ELF-1 (cell line): ENCODE measurements at regions not wholly inside any gene's neighbourhood (a gene's known extent, or its start where the extent isn't known, plus 50 kb on each side); places are given as distances from the start of the nearest gene placed in this dataset.
A peak's percentile ranks its signal among the peaks of the same experiment; 100 is the strongest.

Source experiments
- DNase-seq: peaks from one replicate; pipeline ENCODE4 v3.0.0-alpha.2; 2016; ENCODE audit warnings: low read depth, low spot score

DNA sequence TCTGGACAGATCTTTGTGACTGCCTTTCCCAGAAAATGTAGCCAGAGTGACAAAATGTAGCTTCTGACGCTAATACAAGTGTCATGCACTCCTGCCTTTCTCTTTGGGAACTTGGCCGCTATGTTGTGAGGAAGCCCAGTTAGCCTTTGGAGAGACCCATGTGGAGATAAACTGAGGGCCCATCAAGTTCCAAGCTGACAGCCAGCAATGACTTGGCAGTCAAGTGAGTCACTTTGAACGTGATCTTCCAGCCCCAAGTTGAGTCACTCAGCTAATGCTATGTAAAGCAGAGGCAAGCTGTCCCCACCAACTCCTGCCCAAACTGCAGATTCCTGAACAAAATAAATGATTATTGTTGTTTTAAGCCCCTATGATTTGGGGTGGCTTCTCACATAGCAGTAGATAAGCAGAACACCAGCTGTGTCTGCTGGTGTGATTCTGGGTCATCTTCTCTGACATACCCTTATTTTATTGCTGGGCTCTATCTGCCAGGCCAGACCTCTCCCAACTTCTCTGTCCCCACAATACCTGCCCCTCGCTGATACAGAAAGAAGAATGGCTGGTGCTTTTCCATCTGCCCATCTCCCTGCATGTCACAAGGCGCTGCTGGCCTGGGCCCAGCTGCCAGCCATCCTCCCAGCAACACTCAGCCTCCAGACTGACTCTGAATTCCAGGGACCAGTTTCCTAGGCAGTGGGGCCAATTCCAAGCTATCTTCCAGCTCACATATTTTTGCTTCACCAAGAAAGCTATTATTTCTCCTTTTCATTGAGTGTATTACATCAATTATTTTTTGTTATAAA lies 274.8 kb downstream of the LRFN2 start:
- DNase-seq: no peak

DNA sequence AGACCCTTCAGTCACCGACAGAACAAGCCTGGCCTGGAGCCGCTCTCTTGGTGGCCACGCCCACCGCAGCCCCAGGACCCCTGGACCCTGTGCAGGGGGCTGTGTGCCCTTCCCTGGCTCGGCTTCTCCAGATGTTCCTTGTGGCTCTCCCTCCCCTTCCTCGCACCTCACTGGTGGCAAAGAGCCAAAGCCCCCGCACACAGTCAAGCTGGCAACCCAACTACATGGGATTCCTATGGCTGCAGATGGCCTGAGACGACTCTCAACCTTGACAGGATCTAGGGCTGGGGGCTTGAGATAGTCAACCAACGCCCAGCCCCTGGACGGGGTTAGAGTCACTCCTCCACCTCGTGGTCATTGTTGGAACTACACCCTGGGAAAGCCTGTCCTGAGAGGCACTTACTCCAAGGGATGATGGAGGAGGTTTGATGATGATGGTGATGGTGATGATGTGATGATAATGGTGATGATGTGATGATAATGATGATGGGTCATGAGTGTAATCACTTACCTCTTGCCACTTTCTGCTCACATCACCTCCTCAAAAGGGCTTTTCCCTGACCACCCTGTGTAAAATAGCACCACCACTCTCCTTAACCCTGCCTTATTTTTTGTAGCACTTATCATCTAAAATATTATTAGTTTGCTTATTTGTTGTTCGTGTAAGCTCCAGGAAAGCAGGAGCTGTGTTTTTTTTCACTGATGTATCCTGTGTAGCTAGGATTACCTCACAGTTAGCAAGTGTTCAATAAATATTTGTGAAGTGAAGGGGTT lies 278.4 kb downstream of the LRFN2 start:
- peak; percentile 82 for DNase-seq

DNA sequence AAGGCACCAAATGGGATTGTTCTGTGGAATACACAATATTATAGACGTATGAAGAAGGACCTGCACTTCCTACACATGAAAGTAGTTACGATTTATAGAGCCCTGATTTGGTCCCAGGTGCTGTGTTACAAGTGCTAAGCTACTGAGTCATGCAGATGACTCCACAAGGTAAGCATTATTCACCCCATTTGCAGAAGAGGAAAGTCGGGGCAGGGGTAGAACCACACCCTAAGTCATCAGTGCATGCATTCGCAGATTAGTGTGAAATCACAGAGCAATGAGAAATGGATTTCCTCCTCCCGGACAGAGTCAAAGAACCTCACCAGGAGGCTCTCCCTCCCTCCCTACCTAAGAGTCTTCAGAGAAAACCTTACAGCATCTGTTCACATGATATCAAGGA lies 279.5 kb downstream of the LRFN2 start:
- DNase-seq: no peak

DNA sequence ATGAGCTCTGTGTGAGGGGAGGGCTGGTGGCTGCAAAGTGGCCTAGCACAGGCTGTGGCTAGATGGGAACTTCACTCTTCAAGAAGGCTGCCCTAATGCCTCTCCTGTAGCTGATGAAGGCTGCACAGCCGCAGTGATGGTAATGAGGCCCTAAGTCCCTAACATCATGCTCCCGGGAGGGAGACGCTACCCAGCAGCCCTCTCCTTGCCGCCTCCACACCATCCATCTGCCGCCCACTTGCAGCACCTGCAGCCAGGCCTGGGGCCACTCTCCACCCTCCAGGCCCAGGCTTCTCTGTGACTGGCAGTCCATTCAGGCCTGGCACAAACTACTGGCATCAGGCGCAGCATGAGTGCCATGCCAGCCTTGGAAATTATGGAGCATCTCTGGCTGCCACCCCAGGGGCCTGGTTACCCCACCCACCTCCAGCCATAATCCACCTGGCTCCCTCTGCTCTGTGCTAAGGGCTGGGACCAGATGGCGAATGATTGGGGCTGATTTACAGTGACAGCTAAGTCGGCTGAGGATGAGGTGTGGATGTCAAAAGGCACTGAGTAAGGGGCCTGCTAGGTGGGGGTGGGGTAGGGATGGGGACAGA lies 284.2 kb downstream of the LRFN2 start:
- DNase-seq: no peak

DNA sequence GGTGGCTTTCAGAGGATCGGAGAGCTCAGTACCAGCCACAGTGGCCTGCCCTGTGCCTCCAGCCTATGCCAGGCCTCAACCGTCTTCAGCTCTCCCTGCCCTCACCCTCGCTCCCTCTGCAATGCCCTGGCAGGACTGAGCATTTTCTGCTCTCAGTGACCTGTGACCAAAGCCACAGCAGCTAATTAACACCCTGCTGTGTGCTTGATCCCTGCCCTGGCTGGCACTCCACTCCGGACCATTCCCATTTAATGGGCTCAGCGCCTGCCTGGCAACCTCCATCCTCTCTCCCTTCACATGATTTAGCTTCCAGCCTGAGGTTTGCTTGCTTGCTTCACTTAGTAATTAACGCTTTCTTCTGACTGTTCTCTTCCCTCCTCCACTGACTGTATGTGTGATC lies 287.5 kb downstream of the LRFN2 start:
- no peak for DNase-seq

DNA sequence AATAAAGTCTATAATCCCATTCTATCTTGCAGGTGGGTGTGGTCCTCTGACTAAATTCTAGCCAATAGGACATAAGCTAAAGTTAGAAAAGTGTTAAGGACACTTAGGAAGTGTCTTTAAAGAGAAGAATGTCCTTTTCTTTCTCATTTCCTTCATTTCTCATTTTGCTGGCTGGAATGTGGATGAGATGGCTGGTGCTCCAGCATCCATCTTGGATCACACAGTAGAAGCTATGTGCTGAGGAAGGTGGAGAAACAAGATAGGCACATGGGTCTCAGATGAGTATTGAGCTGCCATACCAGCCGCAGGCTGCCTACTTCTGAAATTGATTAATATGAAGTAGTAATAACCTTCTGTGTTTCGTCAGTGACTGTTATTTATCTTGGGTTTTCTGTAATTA lies 289.0 kb downstream of the LRFN2 start:
- no peak for DNase-seq

DNA sequence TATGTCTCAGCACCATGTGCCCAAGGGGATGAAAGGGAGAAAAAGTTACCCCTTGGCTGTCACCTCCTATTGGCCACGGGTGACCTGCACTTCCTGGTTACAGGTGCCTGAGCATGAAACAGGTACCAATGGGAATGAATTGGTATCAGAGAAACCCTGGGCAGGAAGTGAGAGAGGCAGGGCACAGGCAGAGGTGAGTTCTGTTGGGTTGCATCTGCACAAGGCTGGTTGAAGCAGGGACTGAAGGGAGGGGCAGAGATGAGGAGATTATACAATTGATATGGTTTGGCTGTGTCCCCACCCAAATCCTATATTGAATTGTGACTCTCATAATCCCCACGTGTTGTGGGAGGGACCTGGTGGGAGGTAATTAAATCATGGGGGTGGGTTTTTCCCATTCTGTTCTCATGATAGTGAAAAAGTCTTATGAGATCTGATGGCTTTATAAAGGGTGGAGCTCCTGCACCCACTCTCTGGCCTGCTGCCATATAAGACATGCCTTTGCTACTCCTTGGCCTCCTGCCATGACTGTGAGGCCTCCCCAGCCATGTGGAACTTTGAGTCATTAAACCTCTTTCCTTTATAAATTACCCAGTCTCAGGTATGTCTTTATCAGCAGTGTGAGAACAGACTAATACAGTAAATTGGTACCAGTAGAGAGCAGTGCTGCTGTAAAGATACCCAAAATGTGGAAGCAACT lies 291.8 kb downstream of the LRFN2 start:
- no peak for DNase-seq

DNA sequence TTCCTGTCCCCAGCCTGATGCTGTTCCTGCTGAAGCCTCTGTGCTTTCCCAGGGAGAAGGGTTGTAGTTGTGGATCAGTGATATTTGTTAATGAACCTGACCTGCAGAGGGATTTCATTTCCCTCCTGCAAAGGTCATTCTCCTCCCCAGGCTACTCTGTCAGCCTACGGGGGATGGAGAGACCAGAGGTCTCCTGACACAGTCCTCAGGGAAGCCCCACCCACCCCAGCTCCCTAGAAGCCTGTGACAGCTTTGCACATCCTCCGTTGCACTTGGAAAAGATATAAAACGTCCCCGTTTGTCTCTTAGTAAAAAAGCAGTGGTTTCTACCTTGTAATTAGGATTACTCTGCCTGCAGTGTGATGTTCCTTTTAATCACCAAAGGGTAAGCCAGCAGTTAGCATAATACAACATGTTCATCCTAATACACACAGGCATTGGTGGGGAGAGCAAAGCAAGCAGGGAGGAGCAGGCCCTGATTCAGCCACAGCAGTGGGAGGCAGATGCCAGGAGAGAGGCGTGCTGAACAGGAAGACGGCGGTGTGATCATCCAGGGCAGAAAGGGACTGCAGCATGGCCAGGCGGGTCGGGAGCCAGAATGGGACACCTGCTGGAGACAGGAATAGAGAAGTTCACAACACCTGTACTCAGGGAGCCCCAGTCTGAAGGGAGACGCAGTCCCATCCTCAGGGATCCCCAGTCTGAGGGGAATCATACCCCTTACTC lies 293.5 kb downstream of the LRFN2 start:
- DNase-seq: no peak

DNA sequence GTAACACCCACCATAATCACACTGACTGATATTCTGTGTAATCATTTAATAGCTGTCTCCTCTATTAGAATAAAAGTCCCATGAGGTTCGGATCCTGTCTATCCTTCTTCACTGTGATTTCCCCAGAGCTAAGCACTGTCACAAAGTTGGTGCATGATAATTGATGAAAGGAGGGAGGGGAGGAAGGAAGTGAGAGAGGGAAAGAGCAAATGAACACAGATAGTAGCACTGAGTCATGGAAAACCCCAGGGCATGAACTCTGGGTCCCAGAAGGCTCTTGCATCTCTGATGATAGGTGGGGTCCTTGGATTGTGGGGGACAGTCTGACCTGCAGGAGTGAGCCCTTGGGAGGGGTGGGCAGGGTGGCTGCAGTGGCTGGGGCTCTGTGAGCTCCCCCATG lies 294.1 kb downstream of the LRFN2 start:
- no peak for DNase-seq

DNA sequence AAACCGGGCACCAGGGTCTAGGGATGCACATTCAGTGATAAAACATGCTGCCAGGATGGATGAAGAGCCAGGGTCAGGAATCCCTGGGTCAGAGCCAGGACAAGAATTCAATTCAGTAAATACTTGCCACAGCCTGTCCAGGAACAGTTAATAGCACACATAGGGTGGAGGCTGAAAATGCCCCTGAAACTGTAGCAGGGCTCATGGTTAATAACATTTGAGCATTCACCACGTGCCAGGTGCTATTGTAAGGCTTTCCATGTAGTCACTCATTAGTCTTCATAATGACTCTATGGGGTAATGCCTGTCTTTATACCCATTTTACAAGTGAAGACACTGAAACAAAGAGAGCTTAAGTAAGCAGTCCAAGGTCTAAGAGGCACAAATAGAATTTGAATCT lies 296.3 kb downstream of the LRFN2 start:
- DNase-seq: no peak

DNA sequence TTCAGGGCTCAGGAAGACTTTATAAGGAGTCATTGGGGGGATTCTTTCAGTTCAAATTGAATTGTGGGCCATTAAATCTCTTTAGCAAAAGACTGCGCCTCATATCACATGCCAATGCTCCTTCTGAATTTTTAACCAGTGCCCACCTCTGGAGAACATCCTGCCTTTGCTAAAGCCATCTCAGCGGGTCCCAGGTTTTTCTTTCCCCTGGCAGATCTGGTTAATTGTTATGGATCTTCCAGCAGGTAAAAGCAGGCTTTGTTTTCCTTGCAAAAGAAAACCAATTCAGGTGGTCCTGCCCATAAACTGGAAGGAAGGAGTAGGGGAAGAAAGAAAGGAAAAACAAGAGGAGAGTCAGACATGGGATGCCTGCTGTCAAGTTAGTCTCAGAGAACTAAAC lies 298.2 kb downstream of the LRFN2 start:
- no peak for DNase-seq

DNA sequence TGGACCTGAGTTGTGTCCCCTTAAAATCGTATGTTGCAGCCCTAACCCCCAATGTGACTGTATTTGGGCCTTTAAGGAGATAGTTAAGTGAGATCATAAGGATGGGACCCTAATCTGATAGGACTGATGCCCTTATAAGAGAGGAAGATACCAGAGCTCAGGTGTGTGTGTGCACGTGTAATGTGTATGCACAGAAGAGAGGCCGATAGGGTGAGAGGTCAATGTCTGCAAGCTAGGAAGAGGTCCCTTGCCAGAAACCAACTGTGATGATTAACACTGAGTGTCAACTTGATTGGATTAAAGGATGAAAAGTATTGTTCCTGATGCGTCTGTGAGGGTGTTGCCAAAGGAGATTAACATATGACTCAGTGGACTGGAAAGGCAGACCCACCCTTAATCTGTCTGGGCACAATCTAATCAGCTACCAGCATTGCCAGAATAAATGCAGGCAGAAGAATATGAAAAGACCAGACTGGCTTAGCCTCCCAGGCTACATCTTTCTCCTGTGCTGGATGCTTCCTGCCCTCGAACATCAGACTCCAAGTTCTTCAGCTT lies 299.8 kb downstream of the LRFN2 start:
- no peak for DNase-seq

DNA sequence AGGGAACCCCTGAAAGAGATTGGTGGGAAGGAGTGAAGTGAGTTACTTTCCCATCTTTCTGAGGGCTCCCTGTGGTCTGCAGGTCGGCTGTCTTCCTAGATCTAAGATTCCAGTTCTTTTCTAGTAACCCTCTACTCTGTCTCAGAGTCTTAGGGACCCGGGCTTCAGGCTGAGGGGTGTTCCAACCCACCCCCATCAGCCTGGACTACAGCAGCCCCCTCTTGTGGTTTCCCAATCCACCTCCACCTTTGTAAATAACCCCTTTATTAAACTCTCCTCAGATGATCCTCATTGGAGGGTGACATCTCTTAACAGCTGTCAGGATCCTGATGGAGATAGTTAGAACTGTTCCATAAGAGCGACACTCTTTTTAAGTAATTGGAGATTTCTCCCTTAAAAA lies 300.4 kb downstream of the LRFN2 start:
- no peak for DNase-seq

DNA sequence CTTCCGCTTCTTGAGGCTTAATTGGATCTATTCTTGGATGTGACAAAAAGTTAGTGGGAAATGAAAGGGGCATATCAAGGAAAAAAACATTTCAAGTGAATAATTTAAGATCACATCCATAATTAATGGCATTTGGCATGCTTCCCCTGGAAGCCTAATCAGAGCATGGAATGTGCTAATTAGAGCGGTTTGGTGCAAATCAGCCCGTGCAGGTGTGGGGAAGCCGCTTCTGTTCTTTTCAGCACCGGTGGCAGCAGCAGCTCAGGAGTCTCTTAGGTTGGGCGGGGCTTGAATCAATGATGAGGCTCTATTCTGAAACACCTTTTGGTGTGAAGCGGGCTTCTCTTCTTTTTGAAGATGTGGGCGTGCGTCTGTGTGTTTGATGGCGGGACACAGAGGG lies 301.2 kb downstream of the LRFN2 start:
- peak; percentile 36 for DNase-seq

DNA sequence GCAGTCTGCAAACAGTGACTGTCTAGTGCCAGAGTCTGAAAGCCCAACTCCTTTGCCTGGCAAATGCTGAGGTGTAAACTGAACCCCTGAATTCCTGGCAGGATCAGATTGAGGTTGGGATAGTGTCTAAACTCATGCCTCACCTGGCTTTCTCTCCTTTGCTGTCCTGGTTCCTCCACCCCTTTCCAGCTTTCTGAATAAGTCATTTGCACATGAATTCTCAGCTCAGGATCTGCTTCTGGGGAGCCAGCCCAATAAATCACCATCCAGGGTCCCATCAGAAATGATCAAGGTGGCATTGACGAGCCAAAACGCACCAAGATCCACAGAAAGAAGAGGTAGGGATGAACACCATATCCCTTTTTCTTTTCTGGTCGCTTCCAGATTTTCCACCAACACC lies 301.6 kb downstream of the LRFN2 start:
- no peak for DNase-seq

DNA sequence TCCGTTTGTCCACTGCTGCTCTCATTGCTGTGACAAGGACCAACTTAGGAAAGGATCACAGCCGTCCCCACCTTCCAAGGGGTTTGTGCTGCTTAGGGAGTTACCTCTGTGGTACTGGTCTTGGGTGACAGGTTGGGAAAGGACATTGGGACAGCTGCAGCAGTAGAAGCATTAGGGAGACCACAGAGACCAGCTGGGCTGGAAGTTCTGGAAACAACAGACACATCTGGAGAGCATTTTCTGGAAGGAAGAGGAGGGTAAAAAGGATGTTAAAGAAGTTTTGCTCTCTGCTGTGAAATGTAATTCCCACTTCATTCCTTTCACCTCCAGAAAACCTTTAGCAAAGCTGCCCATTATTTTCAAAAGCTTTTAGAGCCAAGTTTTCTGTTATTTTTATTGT lies 304.2 kb downstream of the LRFN2 start:
- no peak for DNase-seq

DNA sequence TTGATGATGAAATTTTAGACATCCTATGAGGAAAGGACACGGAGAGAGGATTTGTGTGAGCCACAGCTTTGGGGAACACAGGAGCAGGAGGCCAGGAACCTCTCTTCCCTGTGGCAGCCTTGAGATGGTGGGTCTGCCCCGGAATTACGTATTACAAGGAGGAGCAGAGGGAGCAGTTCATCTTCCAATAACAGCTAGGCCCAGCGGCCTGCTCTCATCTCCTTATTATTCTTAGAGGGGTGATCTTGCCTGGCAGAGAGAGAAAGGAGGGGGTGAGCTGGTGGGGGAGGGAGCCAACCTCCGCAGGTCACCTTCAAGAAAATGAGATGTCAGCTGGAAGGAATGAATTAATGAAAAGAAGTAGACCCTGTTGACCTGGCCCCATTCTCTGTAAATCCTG lies 305.8 kb downstream of the LRFN2 start:
- DNase-seq: no peak

DNA sequence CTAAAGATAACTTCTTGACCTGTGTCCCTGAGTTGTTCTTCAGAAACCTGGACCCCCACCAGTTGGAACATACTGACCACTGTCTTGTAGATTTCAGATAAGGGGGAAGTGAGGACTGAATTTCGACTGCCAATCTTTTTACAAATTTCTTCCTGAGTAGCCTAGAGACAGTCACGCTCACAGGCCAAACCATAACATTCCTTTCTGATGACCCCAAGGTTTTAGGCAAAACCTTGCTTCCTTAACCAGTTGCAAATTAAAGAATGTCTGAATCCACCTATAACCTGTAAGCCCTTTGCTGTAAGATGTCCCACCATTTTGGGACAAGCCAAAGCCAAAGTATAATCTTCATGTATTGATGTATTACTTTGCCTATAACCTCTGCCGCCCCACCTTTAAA lies 306.9 kb downstream of the LRFN2 start:
- DNase-seq: no peak

DNA sequence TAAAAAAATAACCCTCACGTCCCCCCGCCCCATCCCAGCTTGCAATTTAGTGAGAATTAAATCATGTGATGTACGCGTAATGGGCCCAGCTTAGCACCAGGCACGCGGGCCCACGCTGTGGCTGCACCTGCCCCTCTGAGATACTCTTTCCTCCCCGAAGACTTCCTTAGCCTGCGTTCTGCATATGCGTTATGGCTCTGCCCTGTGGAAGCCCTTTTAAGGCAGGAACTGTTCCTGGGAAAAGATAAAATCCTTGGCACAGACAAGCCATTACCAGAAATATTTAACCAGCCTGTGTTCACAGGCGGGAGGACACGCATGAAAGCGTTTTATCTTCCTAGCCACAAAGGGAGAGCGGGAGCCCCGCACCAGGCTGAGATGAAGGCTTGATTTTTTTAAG lies 311.0 kb downstream of the LRFN2 start:
- DNase-seq: no peak

DNA sequence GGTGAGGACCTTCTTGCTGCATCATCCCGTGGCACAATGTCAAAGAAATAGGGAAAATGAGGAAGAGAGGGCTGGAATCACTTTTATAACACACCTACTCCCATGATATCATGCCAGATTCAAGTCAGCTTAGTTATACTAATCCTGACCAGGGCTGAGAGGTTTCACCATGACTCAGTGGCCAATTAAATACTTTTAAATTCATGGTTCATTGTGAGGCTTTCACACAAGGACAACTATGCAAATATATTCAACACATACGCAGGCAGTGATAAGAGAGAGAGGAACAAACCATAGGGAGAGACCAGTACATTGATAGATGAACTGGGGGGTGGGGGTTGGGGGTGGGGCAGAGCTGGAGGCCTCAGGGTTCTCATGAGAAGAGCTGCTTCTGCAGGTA lies 313.1 kb downstream of the LRFN2 start:
- no peak for DNase-seq

DNA sequence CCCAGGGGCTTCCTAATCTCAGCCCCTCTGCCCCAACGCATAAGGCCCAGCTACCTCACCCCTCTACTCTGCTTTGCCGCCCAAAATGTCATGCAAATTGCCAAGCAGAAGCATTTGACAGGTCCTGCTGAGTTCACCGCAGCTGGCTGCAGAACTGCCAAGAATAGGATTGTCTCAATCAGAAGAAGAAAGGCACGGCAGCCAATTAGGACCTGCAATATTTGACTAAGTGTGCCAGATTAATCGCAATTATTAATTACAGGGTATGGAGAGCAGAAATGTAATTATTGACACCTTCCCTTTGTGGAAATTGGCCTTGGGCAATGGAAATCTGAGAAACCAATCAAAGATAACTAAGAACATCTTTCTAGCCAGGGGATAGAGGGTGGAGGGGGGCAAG lies 318.6 kb downstream of the LRFN2 start:
- DNase-seq: peak; percentile 3
